Coronary artery (tissue), 2 donors: ENCODE measurements at regions not wholly inside any gene's neighbourhood (a gene's known extent, or its start where the extent isn't known, plus 50 kb on each side); places are given as distances from the start of the nearest gene placed in this dataset.

Source experiments
- DNase-seq: peaks from one replicate; pipeline ENCODE4 v3.0.0-alpha.2; 2017; ENCODE audit warnings: low spot score
- H3K27ac ChIP-seq, 2 donors: fragments of 200-600 bp; sonication (generic); one replicate each; pipeline ENCODE4 v1.5.1; 2016 to 2019
- H3K4me3 ChIP-seq: fragments of 200-600 bp; sonication (generic); 2 replicates; pipeline ENCODE4 v1.5.1; 2016; ENCODE audit warnings: mild to moderate bottlenecking, moderate library complexity
- CTCF ChIP-seq: fragments of 200-600 bp; sonication (generic); IDR thresholded peaks from one replicate; pipeline ENCODE4 v1.5.1; 2019; ENCODE audit warnings: antibody characterized with exemption

GRCh38 chr12:29883525-29883924 is 99.8 kb upstream of the TMTC1 start:
- Histone ChIP-seq H3K27ac (peak overlapping the region in 1 of 2 donors; percentile 4), H3K4me3 (no peak overlapping the region)
- no peak for DNase-seq
- TF ChIP-seq CTCF: no peak

- Histone ChIP-seq H3K27ac (no peak overlapping the region), H3K4me3 (no peak overlapping the region)
- DNase-seq: no peak
- no peak for TF ChIP-seq CTCF
These were observed 99.1 kb upstream of the TMTC1 start for GRCh38 chr12:29882846-29883245.

GRCh38 chr12:29880987-29881386 is 97.2 kb upstream of the TMTC1 start:
- no peak for TF ChIP-seq CTCF
- no peak for DNase-seq
- no peak overlapping the region for H3K27ac ChIP-seq
- H3K4me3 ChIP-seq: no peak overlapping the region

- DNase-seq: no peak
- no peak for TF ChIP-seq CTCF
- H3K27ac ChIP-seq: no peak overlapping the region
- no peak overlapping the region for H3K4me3 ChIP-seq
These were observed 96.0 kb upstream of the TMTC1 start for GRCh38 chr12:29879606-29880308.

GRCh38 chr12:29869946-29870345 is 86.2 kb upstream of the TMTC1 start:
- DNase-seq: no peak
- TF ChIP-seq CTCF: no peak
- Histone ChIP-seq H3K27ac (no peak overlapping the region), H3K4me3 (no peak overlapping the region)

- no peak for TF ChIP-seq CTCF
- DNase-seq: no peak
- Histone ChIP-seq H3K27ac (no peak overlapping the region), H3K4me3 (no peak overlapping the region)
These were observed 84.1 kb upstream of the TMTC1 start for GRCh38 chr12:29867823-29868222.

- no peak for DNase-seq
- TF ChIP-seq CTCF: no peak
- H3K4me3 ChIP-seq: no peak overlapping the region
- no peak overlapping the region for H3K27ac ChIP-seq
These were observed 79.9 kb upstream of the TMTC1 start for GRCh38 chr12:29863665-29864064.
